ENCODE measurements at regions not wholly inside any gene's neighbourhood (a gene's known extent, or its start where the extent isn't known, plus 50 kb on each side); places are given as distances from the start of the nearest gene placed in this dataset.

GRCh38 chr1:90407737-90408136 lies 309.4 kb downstream of the BARHL2 start:
- no peak for TF ChIP-seq TAF1 (IDR thresholded peaks at IDR 0.05; ENCODE audit: low read depth, low read length)
- TF ChIP-seq POLR2A (IDR thresholded peaks at IDR 0.05; ENCODE audit: low read depth, low read length): no peak
- no peak for TF ChIP-seq POLR2AphosphoS5 (IDR thresholded peaks at IDR 0.05; ENCODE audit: low read depth, low read length)
- no peak for TF ChIP-seq POU2F2 (IDR thresholded peaks at IDR 0.05; ENCODE audit: low read depth, low read length)
- no peak for TF ChIP-seq SPI1 (IDR thresholded peaks at IDR 0.05; ENCODE audit: low read depth, low read length)
